SU-DHL-6 (cell line): ENCODE measurements at regions not wholly inside any gene's neighbourhood (a gene's known extent, or its start where the extent isn't known, plus 50 kb on each side); places are given as distances from the start of the nearest gene placed in this dataset.

Experiments
- H2AFZ ChIP-seq: fragments of 200-600 bp; sonication (generic); 2 replicates; pipeline ENCODE4 v1.6.1; 2014; ENCODE audit warnings: low read depth, mild to moderate bottlenecking, moderate library complexity, mixed read lengths, antibody characterized with exemption, low read length; ENCODE audit not compliant: severe bottlenecking
- H3F3A ChIP-seq: fragments of 200-600 bp; shearing (Covaris generic); 2 replicates; pipeline ENCODE4 v1.6.0; 2016; ENCODE audit warnings: antibody characterized with exemption, mild to moderate bottlenecking; ENCODE audit not compliant: insufficient read depth
- H3K27ac ChIP-seq: fragments of 200-600 bp; sonication (generic); 2 replicates; pipeline ENCODE4 v1.5.1; 2016; ENCODE audit warnings: low read depth, mild to moderate bottlenecking, low read length, moderate library complexity, mixed read lengths
- H3K27me3 ChIP-seq: fragments of 200-600 bp; sonication (generic), shearing (Covaris generic); 2 replicates; pipeline ENCODE4 v1.6.0; 2014; ENCODE audit warnings: mild to moderate bottlenecking, low read length
- H3K36me3 ChIP-seq: fragments of 200-600 bp; sonication (generic); 2 replicates; pipeline ENCODE4 v1.6.1; 2014; ENCODE audit warnings: mild to moderate bottlenecking, low read length, mixed read lengths
- H3K4me2 ChIP-seq: fragments of 300-600, 200-600 bp; shearing (Covaris generic), sonication (generic); 2 replicates; pipeline ENCODE4 v1.6.0; 2014; ENCODE audit warnings: low read length, low read depth, mild to moderate bottlenecking; ENCODE audit not compliant: poor library complexity, severe bottlenecking
- H3K4me3 ChIP-seq: fragments of 200-600 bp; sonication (generic); 2 replicates; pipeline ENCODE4 v1.5.1; 2014; ENCODE audit warnings: antibody characterized with exemption, low read length, mild to moderate bottlenecking, mixed read lengths; ENCODE audit not compliant: insufficient read depth, poor library complexity, severe bottlenecking
- H3K79me2 ChIP-seq: fragments of 200-600 bp; sonication (generic); 2 replicates; pipeline ENCODE4 v1.6.1; 2014; ENCODE audit warnings: mild to moderate bottlenecking, low read length, moderate library complexity; ENCODE audit not compliant: insufficient read depth
- H3K9ac ChIP-seq: fragments of 200-600 bp; sonication (generic); 2 replicates; pipeline ENCODE4 v1.7.0; 2014; ENCODE audit warnings: mild to moderate bottlenecking, low read length
- H3K9me2 ChIP-seq: fragments of 200-600 bp; sonication (generic); replicated peaks from 2 replicates; pipeline ENCODE4 v1.6.1; 2014; ENCODE audit warnings: low read length; ENCODE audit not compliant: insufficient read depth
- H3K9me3 ChIP-seq: fragments of 200-600 bp; sonication (generic); 2 replicates; pipeline ENCODE4 v1.6.1; 2014; ENCODE audit warnings: low read length, mixed read lengths; ENCODE audit not compliant: insufficient read depth
- H4K20me1 ChIP-seq: fragments of 200-600 bp; sonication (generic); 2 replicates; pipeline ENCODE4 v1.6.1; 2014; ENCODE audit warnings: low read depth, mild to moderate bottlenecking, antibody characterized with exemption, low read length, moderate library complexity, mixed read lengths
- CTCF ChIP-seq: fragments of 200-600 bp; sonication (generic); IDR thresholded peaks from one replicate; pipeline ENCODE4 v1.5.1; 2017; ENCODE audit warnings: antibody characterized with exemption, mild to moderate bottlenecking, low read length, moderate library complexity; ENCODE audit not compliant: insufficient read depth, poor library complexity, severe bottlenecking
- EZH2phosphoT487 ChIP-seq: fragments of 200-600 bp; sonication (generic), shearing (Covaris generic); conservative IDR thresholded peaks from 2 replicates; pipeline ENCODE4 v1.6.1; 2018; ENCODE audit warnings: mild to moderate bottlenecking, antibody characterized with exemption, low read length, moderate library complexity, mixed read lengths

GRCh38 chr21:38173276-38174035, 83.3 kb upstream of the KCNJ15 start:
- Histone ChIP-seq H3K9ac (no peak overlapping the region), H3K79me2 (no peaks in the 10 kb centered on the region), H3K36me3 (no peaks in the 10 kb centered on the region), H2AFZ (no peak overlapping the region), H3K27ac (no peak overlapping the region), H3K9me3 (no peaks in the 10 kb centered on the region), H3K4me2 (no peak overlapping the region), H3K27me3 (no peaks in the 10 kb centered on the region; the same call in 1 of the 2 replicates), H3K9me2 (no peaks in the 10 kb centered on the region), H3F3A (no peaks in the 10 kb centered on the region), H3K4me3 (no peak overlapping the region), H4K20me1 (no peaks in the 10 kb centered on the region)
- TF ChIP-seq CTCF = no peak
- TF ChIP-seq EZH2phosphoT487 = no peak

DNA sequence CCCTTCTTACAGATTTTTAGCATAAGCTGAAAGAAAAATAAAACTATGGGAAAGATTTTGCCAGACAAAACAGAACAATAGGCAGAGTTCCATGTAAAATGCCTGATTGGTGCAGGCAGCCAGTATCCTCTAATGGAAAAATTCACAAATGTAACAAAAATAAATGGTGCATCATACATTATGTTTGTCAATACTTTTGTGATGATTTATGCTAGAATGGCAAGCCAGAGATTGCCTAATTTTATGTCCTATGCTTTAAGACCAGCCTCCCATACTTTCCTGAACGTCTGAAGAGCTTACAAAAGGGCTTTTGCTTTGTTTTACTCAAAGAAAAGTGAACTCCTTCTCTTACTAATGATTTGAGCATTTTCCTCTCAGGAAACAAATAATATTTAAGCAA, 81.5 kb upstream of the KCNJ15 start:
- Histone ChIP-seq H3K4me3 (no peak overlapping the region), H3F3A (no peaks in the 10 kb centered on the region), H4K20me1 (no peaks in the 10 kb centered on the region), H3K9me3 (no peaks in the 10 kb centered on the region), H3K9ac (no peak overlapping the region), H3K36me3 (no peaks in the 10 kb centered on the region), H3K4me2 (no peak overlapping the region), H3K79me2 (no peaks in the 10 kb centered on the region), H3K9me2 (no peaks in the 10 kb centered on the region), H3K27me3 (no peaks in the 10 kb centered on the region; the same call in 1 of the 2 replicates), H3K27ac (no peak overlapping the region), H2AFZ (no peak overlapping the region)
- TF ChIP-seq EZH2phosphoT487 (no peak), CTCF (no peak)

DNA sequence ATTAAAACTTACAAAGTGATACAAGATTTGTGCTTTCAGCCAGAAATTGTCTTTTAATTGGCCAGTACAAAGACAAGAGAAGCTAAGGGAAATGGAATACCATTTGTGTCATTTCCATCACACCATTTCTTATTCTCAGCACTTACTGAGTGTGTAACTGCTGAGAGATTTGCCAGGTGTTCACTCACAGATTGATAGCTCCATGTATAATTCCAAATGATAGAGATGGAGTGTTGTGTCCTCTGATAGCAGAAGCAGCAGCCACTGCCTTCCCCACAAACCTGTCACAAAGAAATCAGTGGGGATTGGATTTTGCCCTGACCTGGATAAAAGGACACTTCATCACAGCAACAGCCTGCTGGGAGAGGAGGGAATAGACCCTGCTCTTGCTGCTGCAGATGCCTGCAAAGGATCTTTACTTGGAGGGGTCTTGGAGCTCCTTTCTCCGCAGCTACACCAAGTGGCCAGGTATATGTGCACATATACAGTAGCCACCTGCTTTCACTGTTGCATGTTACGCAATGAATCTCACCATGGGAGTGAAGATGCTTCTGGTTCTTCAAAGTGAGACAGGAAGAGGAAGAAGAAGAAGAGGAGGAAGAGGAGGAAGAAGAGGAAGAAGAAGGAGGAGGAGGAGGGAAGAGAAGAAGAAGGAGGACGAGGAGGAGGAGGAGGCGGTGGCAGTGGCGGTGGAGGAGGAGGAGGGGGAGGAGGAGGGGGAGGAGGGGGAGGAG, 78.7 kb upstream of the KCNJ15 start:
- Histone ChIP-seq H3K36me3 (no peaks in the 10 kb centered on the region), H3K27me3 (no peaks in the 10 kb centered on the region; the same call in 1 of the 2 replicates), H4K20me1 (no peaks in the 10 kb centered on the region), H3K9me2 (no peaks in the 10 kb centered on the region), H3F3A (no peaks in the 10 kb centered on the region), H3K27ac (no peak overlapping the region), H3K4me2 (no peak overlapping the region), H3K79me2 (no peaks in the 10 kb centered on the region), H3K4me3 (no peak overlapping the region), H2AFZ (no peak overlapping the region), H3K9ac (no peak overlapping the region), H3K9me3 (no peaks in the 10 kb centered on the region)
- TF ChIP-seq CTCF (no peak), EZH2phosphoT487 (no peak)
